ENCODE measurements at regions not wholly inside any gene's neighbourhood (a gene's known extent, or its start where the extent isn't known, plus 50 kb on each side); places are given as distances from the start of the nearest gene placed in this dataset.

- TF ChIP-seq TEAD4 (IDR thresholded peaks at IDR 0.05) (no peak), CEBPB (IDR thresholded peaks at IDR 0.05) (no peak), MAX (IDR thresholded peaks at IDR 0.05) (no peak), USF1 (IDR thresholded peaks at IDR 0.05) (no peak), YY1 (IDR thresholded peaks at IDR 0.05; ENCODE audit: low read depth) (no peak), CREB1 (IDR thresholded peaks at IDR 0.05; ENCODE audit: low read depth) (no peak), NFIC (IDR thresholded peaks at IDR 0.05) (no peak), TCF12 (IDR thresholded peaks at IDR 0.05; ENCODE audit: low read depth) (no peak), REST (IDR thresholded peaks at IDR 0.05; ENCODE audit: low read depth) (no peak)
Observed at GRCh38 chr10:35824704-35825103, 182.6 kb upstream of the FZD8 start.

- TF ChIP-seq USF1 (IDR thresholded peaks at IDR 0.05) = no peak
- no peak for TF ChIP-seq FOXM1 (IDR thresholded peaks at IDR 0.05; ENCODE audit: borderline replicate concordance, low read depth)
- no peak for TF ChIP-seq TCF12 (IDR thresholded peaks at IDR 0.05; ENCODE audit: low read depth)
- no peak for TF ChIP-seq CEBPB (IDR thresholded peaks at IDR 0.05)
- no peak for TF ChIP-seq NFIC (IDR thresholded peaks at IDR 0.05)
- no peak for TF ChIP-seq RAD21 (IDR thresholded peaks at IDR 0.05; ENCODE audit: low read depth)
- TF ChIP-seq TAF1 (IDR thresholded peaks at IDR 0.05; ENCODE audit: low read depth) = no peak
- TF ChIP-seq TEAD4 (IDR thresholded peaks at IDR 0.05) = no peak
- no peak for TF ChIP-seq MAX (IDR thresholded peaks at IDR 0.05)
- TF ChIP-seq YY1 (IDR thresholded peaks at IDR 0.05; ENCODE audit: low read depth) = no peak
Observed at GRCh38 chr10:35822316-35822715, 180.2 kb upstream of the FZD8 start.

- TF ChIP-seq TEAD4 (IDR thresholded peaks at IDR 0.05) = no peak
Observed at GRCh38 chr10:35821339-35821911, 179.3 kb upstream of the FZD8 start.

- TF ChIP-seq YY1 (IDR thresholded peaks at IDR 0.05; ENCODE audit: low read depth) (no peak), CEBPB (IDR thresholded peaks at IDR 0.05) (no peak), CREB1 (IDR thresholded peaks at IDR 0.05; ENCODE audit: low read depth) (no peak), NFIC (IDR thresholded peaks at IDR 0.05) (no peak), TEAD4 (IDR thresholded peaks at IDR 0.05) (no peak), EP300 (IDR thresholded peaks at IDR 0.05; ENCODE audit: borderline replicate concordance) (no peak), RAD21 (IDR thresholded peaks at IDR 0.05; ENCODE audit: low read depth) (no peak), TAF1 (IDR thresholded peaks at IDR 0.05; ENCODE audit: low read depth) (no peak), EGR1 (IDR thresholded peaks at IDR 0.05) (no peak), ZBTB7A (IDR thresholded peaks at IDR 0.05; ENCODE audit: low read depth) (no peak), TCF12 (IDR thresholded peaks at IDR 0.05; ENCODE audit: low read depth) (no peak), FOXM1 (IDR thresholded peaks at IDR 0.05; ENCODE audit: borderline replicate concordance, low read depth) (no peak), USF1 (IDR thresholded peaks at IDR 0.05) (no peak), MAX (IDR thresholded peaks at IDR 0.05) (no peak), REST (IDR thresholded peaks at IDR 0.05; ENCODE audit: low read depth) (no peak)
Observed at GRCh38 chr10:35819736-35820135, 177.6 kb upstream of the FZD8 start.

- TF ChIP-seq EP300 (IDR thresholded peaks at IDR 0.05; ENCODE audit: borderline replicate concordance) (no peak), RAD21 (IDR thresholded peaks at IDR 0.05; ENCODE audit: low read depth) (no peak), NFIC (IDR thresholded peaks at IDR 0.05) (no peak), FOXM1 (IDR thresholded peaks at IDR 0.05; ENCODE audit: borderline replicate concordance, low read depth) (no peak), TEAD4 (IDR thresholded peaks at IDR 0.05) (no peak), MAX (IDR thresholded peaks at IDR 0.05) (no peak), EGR1 (IDR thresholded peaks at IDR 0.05) (no peak), CEBPB (IDR thresholded peaks at IDR 0.05) (no peak), TAF1 (IDR thresholded peaks at IDR 0.05; ENCODE audit: low read depth) (no peak)
Observed at GRCh38 chr10:35819011-35819410, 176.9 kb upstream of the FZD8 start.
